Lower leg skin (tissue), 3 donors: ENCODE measurements at regions not wholly inside any gene's neighbourhood (a gene's known extent, or its start where the extent isn't known, plus 50 kb on each side); places are given as distances from the start of the nearest gene placed in this dataset.

ENCODE experiments used
- CTCF ChIP-seq, 3 donors: fragments of 450-650 bp; IDR thresholded peaks; one replicate each; pipeline ENCODE4 v1.5.1; 2016; ENCODE audit warnings: antibody characterized with exemption in 3 of 3, mild to moderate bottlenecking in 3 of 3, moderate library complexity in 2 of 3
- POLR2A ChIP-seq, 2 donors: fragments of 450-650 bp; IDR thresholded peaks; one replicate each; pipeline ENCODE4 v1.6.1; 2016 to 2017; ENCODE audit warnings: antibody characterized with exemption in 2 of 2, mild to moderate bottlenecking in 1 of 2, moderate library complexity in 1 of 2

GRCh38 chr12:46462641-46463355 lies 90.2 kb upstream of the SLC38A2 start:
- no peak for TF ChIP-seq POLR2A (IDR thresholded peaks at IDR 0.05)
- TF ChIP-seq CTCF (IDR thresholded peaks at IDR 0.05), result no peak
